ENCODE measurements at regions not wholly inside any gene's neighbourhood (a gene's known extent, or its start where the extent isn't known, plus 50 kb on each side); places are given as distances from the start of the nearest gene placed in this dataset.

DNA sequence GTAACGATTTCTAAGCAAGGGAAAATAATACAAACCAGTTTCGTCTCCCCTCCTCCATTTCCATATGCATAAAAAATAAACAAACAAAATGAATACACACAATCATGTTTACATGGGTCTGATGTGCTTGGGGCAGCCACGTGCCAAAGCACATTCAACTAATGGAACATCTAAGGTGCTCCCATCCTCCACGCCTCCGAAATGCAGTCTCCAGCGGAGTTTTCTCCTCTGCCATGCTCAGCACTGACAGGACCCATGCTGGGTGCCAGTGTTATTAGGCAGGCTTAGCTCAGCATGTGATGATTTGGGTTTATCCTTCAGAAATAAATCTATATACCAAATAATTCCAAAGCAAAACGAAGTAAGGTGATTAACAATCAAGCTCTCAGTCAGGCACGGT, 337.3 kb upstream of the ATP10A start:
- TF ChIP-seq, protein P1, sequence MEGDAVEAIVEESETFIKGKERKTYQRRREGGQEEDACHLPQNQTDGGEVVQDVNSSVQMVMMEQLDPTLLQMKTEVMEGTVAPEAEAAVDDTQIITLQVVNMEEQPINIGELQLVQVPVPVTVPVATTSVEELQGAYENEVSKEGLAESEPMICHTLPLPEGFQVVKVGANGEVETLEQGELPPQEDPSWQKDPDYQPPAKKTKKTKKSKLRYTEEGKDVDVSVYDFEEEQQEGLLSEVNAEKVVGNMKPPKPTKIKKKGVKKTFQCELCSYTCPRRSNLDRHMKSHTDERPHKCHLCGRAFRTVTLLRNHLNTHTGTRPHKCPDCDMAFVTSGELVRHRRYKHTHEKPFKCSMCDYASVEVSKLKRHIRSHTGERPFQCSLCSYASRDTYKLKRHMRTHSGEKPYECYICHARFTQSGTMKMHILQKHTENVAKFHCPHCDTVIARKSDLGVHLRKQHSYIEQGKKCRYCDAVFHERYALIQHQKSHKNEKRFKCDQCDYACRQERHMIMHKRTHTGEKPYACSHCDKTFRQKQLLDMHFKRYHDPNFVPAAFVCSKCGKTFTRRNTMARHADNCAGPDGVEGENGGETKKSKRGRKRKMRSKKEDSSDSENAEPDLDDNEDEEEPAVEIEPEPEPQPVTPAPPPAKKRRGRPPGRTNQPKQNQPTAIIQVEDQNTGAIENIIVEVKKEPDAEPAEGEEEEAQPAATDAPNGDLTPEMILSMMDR (IDR thresholded peaks at IDR 0.05 in 2 of 3, conservative IDR thresholded peaks at IDR 0.05 in 1 of 3; ENCODE audit: borderline replicate concordance in 1 of 3, insufficient read depth in 1 of 3, low read depth in 2 of 3, low read length in 2 of 3), result no peak
- TF ChIP-seq POLR2AphosphoS5 (IDR thresholded peaks at IDR 0.05; ENCODE audit: low read depth, low read length) (no peak), JUND (IDR thresholded peaks at IDR 0.05) (no peak), POLR2A (IDR thresholded peaks at IDR 0.05; ENCODE audit: borderline replicate concordance, extremely low read depth, insufficient read depth, insufficient read length) (no peak), ZFX (IDR thresholded peaks at IDR 0.05) (no peak), CEBPB (IDR thresholded peaks at IDR 0.05; ENCODE audit: low read depth) (no peak)
- TF ChIP-seq, protein P2, sequence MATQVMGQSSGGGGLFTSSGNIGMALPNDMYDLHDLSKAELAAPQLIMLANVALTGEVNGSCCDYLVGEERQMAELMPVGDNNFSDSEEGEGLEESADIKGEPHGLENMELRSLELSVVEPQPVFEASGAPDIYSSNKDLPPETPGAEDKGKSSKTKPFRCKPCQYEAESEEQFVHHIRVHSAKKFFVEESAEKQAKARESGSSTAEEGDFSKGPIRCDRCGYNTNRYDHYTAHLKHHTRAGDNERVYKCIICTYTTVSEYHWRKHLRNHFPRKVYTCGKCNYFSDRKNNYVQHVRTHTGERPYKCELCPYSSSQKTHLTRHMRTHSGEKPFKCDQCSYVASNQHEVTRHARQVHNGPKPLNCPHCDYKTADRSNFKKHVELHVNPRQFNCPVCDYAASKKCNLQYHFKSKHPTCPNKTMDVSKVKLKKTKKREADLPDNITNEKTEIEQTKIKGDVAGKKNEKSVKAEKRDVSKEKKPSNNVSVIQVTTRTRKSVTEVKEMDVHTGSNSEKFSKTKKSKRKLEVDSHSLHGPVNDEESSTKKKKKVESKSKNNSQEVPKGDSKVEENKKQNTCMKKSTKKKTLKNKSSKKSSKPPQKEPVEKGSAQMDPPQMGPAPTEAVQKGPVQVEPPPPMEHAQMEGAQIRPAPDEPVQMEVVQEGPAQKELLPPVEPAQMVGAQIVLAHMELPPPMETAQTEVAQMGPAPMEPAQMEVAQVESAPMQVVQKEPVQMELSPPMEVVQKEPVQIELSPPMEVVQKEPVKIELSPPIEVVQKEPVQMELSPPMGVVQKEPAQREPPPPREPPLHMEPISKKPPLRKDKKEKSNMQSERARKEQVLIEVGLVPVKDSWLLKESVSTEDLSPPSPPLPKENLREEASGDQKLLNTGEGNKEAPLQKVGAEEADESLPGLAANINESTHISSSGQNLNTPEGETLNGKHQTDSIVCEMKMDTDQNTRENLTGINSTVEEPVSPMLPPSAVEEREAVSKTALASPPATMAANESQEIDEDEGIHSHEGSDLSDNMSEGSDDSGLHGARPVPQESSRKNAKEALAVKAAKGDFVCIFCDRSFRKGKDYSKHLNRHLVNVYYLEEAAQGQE (IDR thresholded peaks at IDR 0.05; ENCODE audit: low read depth), result no peak
